ENCODE measurements at regions not wholly inside any gene's neighbourhood (a gene's known extent, or its start where the extent isn't known, plus 50 kb on each side); places are given as distances from the start of the nearest gene placed in this dataset.

- Histone ChIP-seq H3K4me2 (ENCODE audit: low read depth, low read length) (no peak overlapping the region), H4K20me1 (ENCODE audit: insufficient read depth, low read length) (no peaks in the 10 kb centered on the region), H3K36me3 (replicated peaks in 1 of 2; ENCODE audit: control insufficient read depth in 1 of 2, insufficient read depth in 2 of 2, low read length in 2 of 2) (no peaks in the 10 kb centered on the region), H2AFZ (ENCODE audit: low read length) (no peak overlapping the region), H3K27me3 (ENCODE audit: control insufficient read depth in 1 of 2, insufficient read depth in 2 of 2, low read length in 2 of 2) (no peaks in the 10 kb centered on the region), H3K4me1 (ENCODE audit: insufficient read depth, low read length) (no peaks in the 10 kb centered on the region), H3K9me3 (ENCODE audit: low read length) (no peaks in the 10 kb centered on the region), H3K9ac (ENCODE audit: insufficient read depth, low read depth, low read length) (no peak overlapping the region), H3K4me3 (replicated peaks in 1 of 3; ENCODE audit: insufficient read depth in 1 of 3, low read depth in 2 of 3, low read length in 3 of 3) (no peak overlapping the region), H3K27ac (ENCODE audit: extremely low read length, insufficient read depth, low read length) (no peak overlapping the region), H3K79me2 (ENCODE audit: insufficient read depth, low read length) (no peaks in the 10 kb centered on the region)
- 14% methylated on average over 5 of the region's 5 CpGs for WGBS (ENCODE audit: low lambda C conversion rate)
- in situ Hi-C loops (cut with HindIII; ENCODE audit: extremely low pct_ligation_motif_present, low pct_unique_long_range_greater_than_20kb) = no loop called here
- intact Hi-C loops (cut with micrococcal nuclease; ENCODE audit: unreplicated experiment) = no loop called here
- FAIRE-seq (no peak), ATAC-seq (no peak), DNase-seq (ENCODE audit: low spot score) (no peak)
- ChIA-PET POLR2A (no interaction called here), CTCF (ENCODE audit: low intra/inter-chr PET ratio, low total read pairs) (no interaction called here)
- TF ChIP-seq ZNF292 (CRISPR knock-in tag; IDR thresholded peaks at IDR 0.05; ENCODE audit: borderline replicate concordance, low read depth) (no peak), MED13 (CRISPR knock-in tag; IDR thresholded peaks at IDR 0.05) (no peak)
- no TSS peak for BruUV-seq (replicated peaks)
These were observed 147.5 kb upstream of the TCF21 start for GRCh38 chr6:133741375-133741861.

DNA sequence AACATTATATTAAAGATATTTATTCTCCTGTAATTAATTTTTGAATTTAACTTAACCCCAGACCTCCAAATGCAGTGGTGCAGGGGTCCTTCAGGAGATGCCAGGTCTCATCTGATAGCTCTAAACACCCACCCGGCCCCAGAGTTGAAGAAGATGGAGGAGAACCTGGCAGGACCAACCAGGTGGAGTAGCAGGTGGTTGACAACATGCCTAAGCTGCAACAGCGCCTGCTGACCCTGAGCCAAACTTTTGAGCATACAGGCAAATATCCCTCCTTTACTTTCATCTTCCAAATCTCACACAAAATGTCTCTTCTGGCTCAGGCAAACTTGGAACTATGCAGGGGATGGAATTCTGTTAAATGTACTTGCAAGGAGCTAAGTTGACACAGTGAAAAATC is 145.3 kb upstream of the TCF21 start:
- Histone ChIP-seq H3K4me3 (replicated peaks in 1 of 3; ENCODE audit: insufficient read depth in 1 of 3, low read depth in 2 of 3, low read length in 3 of 3) (no peak overlapping the region), H3K4me2 (ENCODE audit: low read depth, low read length) (no peak overlapping the region), H3K9ac (ENCODE audit: insufficient read depth, low read depth, low read length) (no peak overlapping the region), H3K79me2 (ENCODE audit: insufficient read depth, low read length) (no peaks in the 10 kb centered on the region), H2AFZ (ENCODE audit: low read length) (no peak overlapping the region), H3K27me3 (ENCODE audit: control insufficient read depth in 1 of 2, insufficient read depth in 2 of 2, low read length in 2 of 2) (no peaks in the 10 kb centered on the region), H3K4me1 (ENCODE audit: insufficient read depth, low read length) (no peaks in the 10 kb centered on the region), H4K20me1 (ENCODE audit: insufficient read depth, low read length) (no peaks in the 10 kb centered on the region), H3K27ac (ENCODE audit: extremely low read length, insufficient read depth, low read length) (no peak overlapping the region), H3K36me3 (replicated peaks in 1 of 2; ENCODE audit: control insufficient read depth in 1 of 2, insufficient read depth in 2 of 2, low read length in 2 of 2) (no peaks in the 10 kb centered on the region), H3K9me3 (ENCODE audit: low read length) (no peaks in the 10 kb centered on the region)
- DNase-seq (ENCODE audit: low spot score) (no peak), ATAC-seq (no peak), FAIRE-seq (no peak)
- BruUV-seq (replicated peaks) = no TSS peak
- POLR2A ChIA-PET = no interaction called here
- 2% methylated on average over 2 of the region's 2 CpGs for WGBS (ENCODE audit: low lambda C conversion rate)
- intact Hi-C loops (cut with micrococcal nuclease; ENCODE audit: unreplicated experiment) (no loop called here), in situ Hi-C loops (cut with HindIII; ENCODE audit: extremely low pct_ligation_motif_present, low pct_unique_long_range_greater_than_20kb) (no loop called here)
- no peak for TF ChIP-seq RFXAP (CRISPR knock-in tag; IDR thresholded peaks at IDR 0.05; ENCODE audit: borderline replicate concordance)
- CTCF ChIA-PET (ENCODE audit: low intra/inter-chr PET ratio, low total read pairs) = no interaction called here

- POLR2A ChIA-PET = no interaction called here
- CTCF ChIA-PET (ENCODE audit: low intra/inter-chr PET ratio, low total read pairs) = no interaction called here
- intact Hi-C loops (cut with micrococcal nuclease; ENCODE audit: unreplicated experiment) (no loop called here), in situ Hi-C loops (cut with HindIII; ENCODE audit: extremely low pct_ligation_motif_present, low pct_unique_long_range_greater_than_20kb) (no loop called here)
- H3K27me3 ChIP-seq (ENCODE audit: control insufficient read depth in 1 of 2, insufficient read depth in 2 of 2, low read length in 2 of 2) = no peaks in the 10 kb centered on the region
- H3K27ac ChIP-seq (ENCODE audit: extremely low read length, insufficient read depth, low read length) = no peak overlapping the region
- H4K20me1 ChIP-seq (ENCODE audit: insufficient read depth, low read length) = no peaks in the 10 kb centered on the region
- no peaks in the 10 kb centered on the region for H3K36me3 ChIP-seq (replicated peaks in 1 of 2; ENCODE audit: control insufficient read depth in 1 of 2, insufficient read depth in 2 of 2, low read length in 2 of 2)
- H3K4me2 ChIP-seq (ENCODE audit: low read depth, low read length) = no peak overlapping the region
- 69% methylated on average over 3 of the region's 3 CpGs for WGBS (ENCODE audit: low lambda C conversion rate)
- no peaks in the 10 kb centered on the region for H3K4me1 ChIP-seq (ENCODE audit: insufficient read depth, low read length)
- no peak for TF ChIP-seq AFF4 (CRISPR knock-in tag; IDR thresholded peaks at IDR 0.05)
- TF ChIP-seq PHF8 (CRISPR knock-in tag; IDR thresholded peaks at IDR 0.05) = no peak
- no peak for TF ChIP-seq RFXANK (CRISPR knock-in tag; IDR thresholded peaks at IDR 0.05)
- TF ChIP-seq CENPT (CRISPR knock-in tag; IDR thresholded peaks at IDR 0.05; ENCODE audit: low read depth) = no peak
- TF ChIP-seq, protein P1, sequence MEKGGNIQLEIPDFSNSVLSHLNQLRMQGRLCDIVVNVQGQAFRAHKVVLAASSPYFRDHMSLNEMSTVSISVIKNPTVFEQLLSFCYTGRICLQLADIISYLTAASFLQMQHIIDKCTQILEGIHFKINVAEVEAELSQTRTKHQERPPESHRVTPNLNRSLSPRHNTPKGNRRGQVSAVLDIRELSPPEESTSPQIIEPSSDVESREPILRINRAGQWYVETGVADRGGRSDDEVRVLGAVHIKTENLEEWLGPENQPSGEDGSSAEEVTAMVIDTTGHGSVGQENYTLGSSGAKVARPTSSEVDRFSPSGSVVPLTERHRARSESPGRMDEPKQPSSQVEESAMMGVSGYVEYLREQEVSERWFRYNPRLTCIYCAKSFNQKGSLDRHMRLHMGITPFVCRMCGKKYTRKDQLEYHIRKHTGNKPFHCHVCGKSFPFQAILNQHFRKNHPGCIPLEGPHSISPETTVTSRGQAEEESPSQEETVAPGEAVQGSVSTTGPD (CRISPR knock-in tag; IDR thresholded peaks at IDR 0.05) = no peak
- TF ChIP-seq TEAD3 (CRISPR knock-in tag; optimal IDR thresholded peaks at IDR 0.05; ENCODE audit: borderline replicate concordance) = no peak
- no peak for FAIRE-seq
- no TSS peak for BruUV-seq (replicated peaks)
- no peak overlapping the region for H3K9ac ChIP-seq (ENCODE audit: insufficient read depth, low read depth, low read length)
- no peak overlapping the region for H3K4me3 ChIP-seq (replicated peaks in 1 of 3; ENCODE audit: insufficient read depth in 1 of 3, low read depth in 2 of 3, low read length in 3 of 3)
- H3K79me2 ChIP-seq (ENCODE audit: insufficient read depth, low read length) = no peaks in the 10 kb centered on the region
- no peak overlapping the region for H2AFZ ChIP-seq (ENCODE audit: low read length)
- H3K9me3 ChIP-seq (ENCODE audit: low read length) = no peaks in the 10 kb centered on the region
- DNase-seq (ENCODE audit: low spot score) = no peak
- no peak for ATAC-seq
These were observed 142.5 kb upstream of the TCF21 start for GRCh38 chr6:133746417-133746770.
